Left lung (tissue), 4 donors: ENCODE measurements at regions not wholly inside any gene's neighbourhood (a gene's known extent, or its start where the extent isn't known, plus 50 kb on each side); places are given as distances from the start of the nearest gene placed in this dataset.
"Not testable (repeated sequence)": the region's sequence is repeated elsewhere in the genome, so short reads cannot be mapped to it uniquely, and the experiment has no call there.

Experiments
- ATAC-seq: fragments of 200-7000 bp; cut with Tn5 transposase; one replicate; pipeline ENCODE4 v1.9.1; 2020; ENCODE audit warnings: moderate library complexity
- DNase-seq, 4 donors: peaks; one replicate each; pipeline ENCODE4 v3.0.0-alpha.2; 2013 to 2020
- H3K27ac ChIP-seq, 2 donors: fragments of 200-600 bp; sonication (generic) in 1 of 2; one replicate each; pipeline versions ENCODE4 v1.5.0 to v1.8.0; 2020 to 2021
- H3K27me3 ChIP-seq, 2 donors: fragments of 200-600 bp; sonication (generic) in 1 of 2; one replicate each; pipeline versions ENCODE4 v1.5.0 to v1.8.0; 2020 to 2021
- H3K36me3 ChIP-seq, 2 donors: fragments of 200-600 bp; sonication (generic) in 1 of 2; one replicate each; pipeline versions ENCODE4 v1.5.0 to v1.8.0; 2020 to 2021
- H3K4me1 ChIP-seq, 2 donors: fragments of 200-600 bp; one replicate each; pipeline ENCODE4 v1.8.0; 2021
- H3K4me3 ChIP-seq, 2 donors: fragments of 200-600 bp; sonication (generic) in 1 of 2; one replicate each; pipeline versions ENCODE4 v1.5.0 to v1.8.0; 2020 to 2021; ENCODE audit warnings: mild to moderate bottlenecking in 1 of 2
- H3K9me3 ChIP-seq, 2 donors: fragments of 200-600 bp; sonication (generic) in 1 of 2; one replicate each; pipeline versions ENCODE4 v1.5.0 to v1.8.0; 2020 to 2021
- intact Hi-C, 2 donors: fragments of 100-400 bp; cut with DNase I; formaldehyde crosslinking; loops; one replicate each; pipeline versions ENCODE4 v1.11.2 to v1.14.2; 2022
- TF ChIP-seq, protein P1 (sequence below), 2 donors: fragments of 200-600 bp; sonication (generic) in 1 of 2; IDR thresholded peaks; one replicate each; pipeline versions ENCODE4 v1.5.0 to v1.8.0; 2021; ENCODE audit warnings: antibody characterized with exemption in 2 of 2
- donor health status: DM: no; HTN: yes; CAD: no.
- donor health status: DM: no; HTN: no; CAD: no.

- H3K4me1 ChIP-seq, result no peaks in the 10 kb centered on the region
- H3K27me3 ChIP-seq, result no peaks in the 10 kb centered on the region
- DNase-seq, result peak in 1 of 4 donors; percentile 41
- no peaks in the 10 kb centered on the region for H3K9me3 ChIP-seq
- no peaks in the 10 kb centered on the region for H3K36me3 ChIP-seq
- H3K27ac ChIP-seq, result no peak overlapping the region
- intact Hi-C loops, result no loop called here
- H3K4me3 ChIP-seq, result no peak overlapping the region
- TF ChIP-seq, protein P1, sequence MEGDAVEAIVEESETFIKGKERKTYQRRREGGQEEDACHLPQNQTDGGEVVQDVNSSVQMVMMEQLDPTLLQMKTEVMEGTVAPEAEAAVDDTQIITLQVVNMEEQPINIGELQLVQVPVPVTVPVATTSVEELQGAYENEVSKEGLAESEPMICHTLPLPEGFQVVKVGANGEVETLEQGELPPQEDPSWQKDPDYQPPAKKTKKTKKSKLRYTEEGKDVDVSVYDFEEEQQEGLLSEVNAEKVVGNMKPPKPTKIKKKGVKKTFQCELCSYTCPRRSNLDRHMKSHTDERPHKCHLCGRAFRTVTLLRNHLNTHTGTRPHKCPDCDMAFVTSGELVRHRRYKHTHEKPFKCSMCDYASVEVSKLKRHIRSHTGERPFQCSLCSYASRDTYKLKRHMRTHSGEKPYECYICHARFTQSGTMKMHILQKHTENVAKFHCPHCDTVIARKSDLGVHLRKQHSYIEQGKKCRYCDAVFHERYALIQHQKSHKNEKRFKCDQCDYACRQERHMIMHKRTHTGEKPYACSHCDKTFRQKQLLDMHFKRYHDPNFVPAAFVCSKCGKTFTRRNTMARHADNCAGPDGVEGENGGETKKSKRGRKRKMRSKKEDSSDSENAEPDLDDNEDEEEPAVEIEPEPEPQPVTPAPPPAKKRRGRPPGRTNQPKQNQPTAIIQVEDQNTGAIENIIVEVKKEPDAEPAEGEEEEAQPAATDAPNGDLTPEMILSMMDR (IDR thresholded peaks at IDR 0.05), result no peak
- ATAC-seq, result no peak
Observed at GRCh38 chr5:92267830-92268229, 884.7 kb upstream of the ARRDC3 start.

- intact Hi-C loops, result no loop called here
- ATAC-seq (no peak), DNase-seq (no peak)
Observed at GRCh38 chr5:92265804-92266203, 882.7 kb upstream of the ARRDC3 start.

GRCh38 chr5:92255605-92256004, 872.5 kb upstream of the ARRDC3 start:
- ATAC-seq, DNase-seq, H3K27me3 ChIP-seq, H3K27ac ChIP-seq, H3K9me3 ChIP-seq, intact Hi-C loops, H3K4me3 ChIP-seq, H3K36me3 ChIP-seq, H3K4me1 ChIP-seq: not testable (repeated sequence)

More at GRCh38 chr5:92265804-92266203, 882.7 kb upstream of the ARRDC3 start:
- no peak overlapping the region for H3K27ac ChIP-seq
- no peaks in the 10 kb centered on the region for H3K27me3 ChIP-seq
- H3K4me3 ChIP-seq, result no peak overlapping the region
- TF ChIP-seq, protein P1 (IDR thresholded peaks at IDR 0.05), result no peak
- no peaks in the 10 kb centered on the region for H3K36me3 ChIP-seq
- H3K9me3 ChIP-seq, result no peaks in the 10 kb centered on the region
- H3K4me1 ChIP-seq, result no peaks in the 10 kb centered on the region

DNA sequence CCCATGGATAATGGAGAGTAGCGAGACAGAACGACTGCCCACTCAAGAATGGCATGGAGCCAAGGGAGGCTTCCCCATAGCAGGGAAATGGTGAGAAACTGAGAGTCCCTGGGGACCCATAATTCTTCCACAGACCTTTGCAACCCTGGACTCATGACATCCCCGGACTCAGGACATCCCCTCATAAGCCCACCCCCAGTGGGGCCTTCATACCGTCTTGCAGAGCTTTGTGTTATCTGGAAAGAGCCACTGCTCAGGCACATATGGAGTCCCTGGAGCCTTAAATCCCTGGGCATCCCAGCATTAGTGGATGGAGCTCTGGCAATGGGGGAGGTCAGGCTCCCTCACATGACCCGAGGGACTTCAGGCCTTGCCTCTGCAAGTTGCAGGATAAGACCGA, 865.4 kb upstream of the ARRDC3 start:
- Histone ChIP-seq H3K9me3 (peaks cover 0 to 26% of the 10 kb centered on the region in 2 donors), H3K4me3 (no peak overlapping the region), H3K27ac (no peak overlapping the region), H3K27me3 (no peaks in the 10 kb centered on the region), H3K36me3 (no peaks in the 10 kb centered on the region), H3K4me1 (no peaks in the 10 kb centered on the region)
- intact Hi-C loops, result no loop called here
- no peak for DNase-seq
- TF ChIP-seq, protein P1 (IDR thresholded peaks at IDR 0.05), result no peak
- no peak for ATAC-seq

DNA sequence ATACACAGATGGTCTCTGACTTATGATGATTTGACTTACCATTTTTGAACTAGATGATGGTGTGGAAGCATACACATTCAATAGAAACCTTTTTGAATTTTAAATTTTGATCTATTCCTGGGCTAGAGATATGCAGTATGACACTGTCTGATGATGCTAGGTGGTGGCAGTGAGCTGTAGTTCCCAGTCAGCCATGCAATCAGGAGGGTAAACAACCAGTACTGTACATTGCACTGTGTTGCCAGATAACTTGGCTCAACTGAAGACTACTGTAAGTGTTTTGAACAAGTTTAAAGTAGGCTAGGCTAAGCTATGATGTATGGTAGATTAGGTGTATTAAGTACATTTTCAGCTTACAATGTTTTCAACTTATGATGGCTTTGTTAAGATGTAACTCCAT, 859.1 kb upstream of the ARRDC3 start:
- H3K4me1 ChIP-seq, result no peaks in the 10 kb centered on the region
- H3K27me3 ChIP-seq, result no peaks in the 10 kb centered on the region
- intact Hi-C loops, result no loop called here
- TF ChIP-seq, protein P1 (IDR thresholded peaks at IDR 0.05), result no peak
- H3K4me3 ChIP-seq, result no peak overlapping the region
- DNase-seq, result no peak
- H3K27ac ChIP-seq, result no peak overlapping the region
- no peaks in the 10 kb centered on the region for H3K36me3 ChIP-seq
- no peak for ATAC-seq
- no peaks in the 10 kb centered on the region for H3K9me3 ChIP-seq

DNA sequence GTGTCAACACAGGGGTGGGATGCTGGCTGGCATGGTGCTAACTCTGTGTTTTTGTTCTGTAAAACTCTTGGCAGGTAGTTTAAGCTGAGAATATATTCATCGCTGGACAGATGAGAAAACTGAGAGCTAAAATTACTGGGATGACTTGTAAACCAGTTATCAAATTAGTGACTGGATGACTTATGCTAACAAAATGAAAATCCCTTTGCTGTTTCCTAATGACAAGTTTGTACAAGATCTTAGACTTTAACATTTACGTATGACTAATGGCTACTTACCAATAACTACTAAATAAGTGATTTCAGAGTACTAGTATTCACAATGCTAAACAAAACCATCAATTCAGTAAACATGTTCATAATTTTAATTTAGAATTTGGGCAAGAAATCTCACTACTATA, 854.8 kb upstream of the ARRDC3 start:
- TF ChIP-seq, protein P1 (IDR thresholded peaks at IDR 0.05), result no peak
- no peaks in the 10 kb centered on the region for H3K27me3 ChIP-seq
- intact Hi-C loops, result no loop called here
- no peak overlapping the region for H3K4me3 ChIP-seq
- peaks cover 0 to 7% of the 10 kb centered on the region in 2 donors for H3K9me3 ChIP-seq
- ATAC-seq (no peak), DNase-seq (no peak)
- no peak overlapping the region for H3K27ac ChIP-seq
- no peaks in the 10 kb centered on the region for H3K4me1 ChIP-seq
- H3K36me3 ChIP-seq, result no peaks in the 10 kb centered on the region
